GM13976 (cell line): ENCODE measurements at regions not wholly inside any gene's neighbourhood (a gene's known extent, or its start where the extent isn't known, plus 50 kb on each side); places are given as distances from the start of the nearest gene placed in this dataset.

Experiments used
- DNase-seq: peaks from one replicate; pipeline ENCODE4 v3.0.0; 2012; ENCODE audit warnings: low spot score
- in situ Hi-C: fragments of 300-500 bp; cut with MboI; formaldehyde crosslinking; loops from one replicate; pipeline ENCODE4 v1.12.0; 2022; ENCODE audit warnings: low sequenced_read_pairs, mixed read lengths, inconsistent platforms; ENCODE audit not compliant: unreplicated experiment
- TF ChIP-seq, protein P1 (sequence below): IDR thresholded peaks from 2 replicates; pipeline ENCODE4 v1.5.1; 2012; ENCODE audit warnings: borderline replicate concordance, mild to moderate bottlenecking; ENCODE audit not compliant: insufficient read depth; ENCODE audit errors: extremely low read depth, missing control alignments, control extremely low read depth

DNA sequence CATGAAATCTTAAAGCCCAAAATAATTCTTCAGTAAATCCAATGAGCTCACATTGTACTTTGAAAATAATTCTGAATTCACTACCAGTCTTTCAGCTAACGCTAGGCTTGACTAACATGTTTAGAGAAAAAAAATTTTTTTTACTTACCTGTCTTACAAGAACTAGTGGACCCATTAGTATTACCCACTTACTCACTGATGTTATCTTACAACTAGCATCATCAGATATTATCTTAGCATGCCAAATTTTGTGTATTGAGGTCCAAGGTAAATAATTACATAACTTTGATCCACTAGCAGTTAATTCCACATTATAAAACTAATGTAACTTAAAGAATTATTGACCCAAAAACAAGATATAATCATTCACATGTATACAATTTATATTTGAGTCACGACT is 62.7 kb downstream of the SLC41A2 start:
- DNase-seq: no peak

DNA sequence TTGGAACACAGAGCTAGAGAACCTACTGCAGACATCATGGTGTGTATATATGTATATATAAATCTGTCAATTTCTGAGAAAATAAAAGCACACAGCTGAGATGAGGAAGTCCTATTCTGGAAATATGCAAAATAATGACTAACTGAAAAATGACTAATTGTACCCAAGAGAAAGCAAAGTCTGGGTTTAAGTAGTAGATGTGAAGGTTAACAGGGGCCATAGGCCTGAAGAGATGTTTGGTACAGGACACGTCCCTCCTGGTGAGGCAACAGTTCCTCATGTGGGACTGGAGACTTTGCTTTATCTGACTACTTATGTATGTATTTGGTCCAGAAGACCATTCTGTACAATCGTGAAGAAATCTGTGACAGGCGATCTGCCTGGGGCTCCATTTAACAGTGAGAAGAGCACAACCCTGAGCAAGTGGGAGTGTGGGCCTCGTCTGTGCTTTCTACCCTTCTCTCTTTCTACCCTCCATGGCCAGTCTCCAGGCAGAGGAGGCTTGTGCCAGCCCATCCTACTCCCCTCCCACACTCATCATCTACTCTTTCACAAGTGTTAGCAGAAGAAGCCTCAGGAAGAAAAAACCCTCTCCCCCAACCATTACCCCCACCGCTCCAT is 67.5 kb downstream of the SLC41A2 start:
- DNase-seq: peak; percentile 15
- TF ChIP-seq, protein P1, sequence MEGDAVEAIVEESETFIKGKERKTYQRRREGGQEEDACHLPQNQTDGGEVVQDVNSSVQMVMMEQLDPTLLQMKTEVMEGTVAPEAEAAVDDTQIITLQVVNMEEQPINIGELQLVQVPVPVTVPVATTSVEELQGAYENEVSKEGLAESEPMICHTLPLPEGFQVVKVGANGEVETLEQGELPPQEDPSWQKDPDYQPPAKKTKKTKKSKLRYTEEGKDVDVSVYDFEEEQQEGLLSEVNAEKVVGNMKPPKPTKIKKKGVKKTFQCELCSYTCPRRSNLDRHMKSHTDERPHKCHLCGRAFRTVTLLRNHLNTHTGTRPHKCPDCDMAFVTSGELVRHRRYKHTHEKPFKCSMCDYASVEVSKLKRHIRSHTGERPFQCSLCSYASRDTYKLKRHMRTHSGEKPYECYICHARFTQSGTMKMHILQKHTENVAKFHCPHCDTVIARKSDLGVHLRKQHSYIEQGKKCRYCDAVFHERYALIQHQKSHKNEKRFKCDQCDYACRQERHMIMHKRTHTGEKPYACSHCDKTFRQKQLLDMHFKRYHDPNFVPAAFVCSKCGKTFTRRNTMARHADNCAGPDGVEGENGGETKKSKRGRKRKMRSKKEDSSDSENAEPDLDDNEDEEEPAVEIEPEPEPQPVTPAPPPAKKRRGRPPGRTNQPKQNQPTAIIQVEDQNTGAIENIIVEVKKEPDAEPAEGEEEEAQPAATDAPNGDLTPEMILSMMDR: no peak
- in situ Hi-C loops: no loop called here

More for the DNA sequence above, 62.7 kb downstream of the SLC41A2 start:
- in situ Hi-C loops: no loop called here
- TF ChIP-seq, protein P1: no peak

DNA sequence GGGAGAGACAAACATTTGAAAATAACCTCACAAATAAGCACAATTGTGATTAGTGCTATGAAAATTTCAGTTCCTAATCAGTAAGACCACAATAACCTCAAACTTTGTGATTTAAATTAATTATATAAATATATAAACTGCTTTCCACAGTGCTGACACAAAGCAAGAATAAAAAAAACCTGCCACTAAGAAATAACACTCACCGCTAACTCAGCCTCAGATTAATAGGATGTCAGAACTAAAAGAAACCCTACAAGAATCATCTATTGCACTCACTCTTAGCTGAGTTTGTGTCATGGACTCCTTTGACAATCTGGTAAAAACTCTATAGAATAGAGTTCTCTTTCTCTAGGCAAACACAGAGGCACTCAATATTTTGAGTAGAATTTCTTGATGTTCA is 68.4 kb downstream of the SLC41A2 start:
- TF ChIP-seq, protein P1: no peak
- DNase-seq: no peak
- in situ Hi-C loops: no loop called here

DNA sequence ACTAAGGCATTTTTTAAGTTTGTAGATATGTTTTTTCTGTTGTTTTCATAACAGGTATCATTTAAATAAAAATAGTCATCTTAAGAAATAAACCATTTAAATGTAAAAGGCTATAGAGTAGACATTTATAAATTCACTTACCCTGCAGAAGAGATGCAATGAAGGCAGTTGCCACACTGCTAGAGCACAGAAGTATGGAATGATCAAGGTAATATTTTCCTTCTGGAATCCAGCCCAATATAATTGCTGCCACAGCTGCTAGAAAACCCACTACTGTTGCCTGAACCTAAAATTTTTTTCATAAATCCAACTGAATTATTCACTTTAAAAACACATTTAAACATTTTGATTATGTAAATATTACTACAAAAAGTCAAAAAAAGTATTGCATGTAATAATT is 69.2 kb downstream of the SLC41A2 start:
- TF ChIP-seq, protein P1: no peak
- no peak for DNase-seq
- in situ Hi-C loops: no loop called here

DNA sequence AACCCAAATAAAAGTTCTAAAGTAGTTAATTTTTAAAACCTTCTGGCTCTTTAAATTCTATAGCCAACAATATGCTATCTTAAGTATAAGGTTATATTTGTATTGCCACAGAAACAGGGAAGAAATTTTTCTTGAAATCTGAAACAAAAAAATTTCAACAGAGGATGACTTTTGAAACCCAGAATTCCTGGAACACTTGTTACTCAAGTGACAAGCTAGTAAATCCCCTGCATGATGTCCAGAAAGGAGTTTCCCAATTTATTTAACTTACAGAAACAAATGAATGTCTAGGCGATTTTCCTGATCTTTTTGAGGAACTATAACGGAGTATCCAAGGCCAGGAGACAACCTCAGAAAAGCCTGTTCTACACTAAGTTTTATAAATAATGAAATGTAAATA is 69.6 kb downstream of the SLC41A2 start:
- TF ChIP-seq, protein P1: no peak
- in situ Hi-C loops: no loop called here
- no peak for DNase-seq

DNA sequence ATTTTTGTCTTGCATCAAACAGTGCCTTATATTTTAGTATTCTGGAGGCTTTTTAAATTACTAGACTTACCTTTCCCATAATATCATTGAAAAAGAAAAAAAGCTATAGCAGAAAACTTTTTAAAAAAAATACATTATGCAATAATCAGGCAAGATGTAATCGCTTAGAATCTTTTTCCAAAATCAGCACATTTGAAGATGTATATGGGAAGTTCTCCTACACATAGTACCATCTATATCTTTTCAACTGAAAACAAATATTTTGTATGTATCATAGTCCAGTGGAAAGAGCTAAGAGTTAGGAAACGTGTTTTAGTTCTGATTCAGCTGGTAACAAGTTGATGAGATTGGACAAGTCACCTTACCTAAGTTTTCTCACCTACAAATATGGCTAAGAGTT is 70.6 kb downstream of the SLC41A2 start:
- in situ Hi-C loops: no loop called here
- TF ChIP-seq, protein P1: no peak

More for the DNA sequence above, 70.6 kb downstream of the SLC41A2 start:
- DNase-seq: no peak
